K562 (cell line): ENCODE measurements at regions not wholly inside any gene's neighbourhood (a gene's known extent, or its start where the extent isn't known, plus 50 kb on each side); places are given as distances from the start of the nearest gene placed in this dataset.

Experiments
- ADNP ChIP-seq: fragments of 200-800 bp; sonication (Bioruptor generic); IDR thresholded peaks from 2 replicates; pipeline ENCODE4 v1.6.1; 2016; ENCODE audit warnings: missing genetic modification characterization, missing compliant biosample characterization
- CBFA2T2 ChIP-seq: fragments of 450-650 bp; conservative IDR thresholded peaks from 2 replicates; pipeline ENCODE4 v1.6.1; 2017; ENCODE audit warnings: mild to moderate bottlenecking
- ZNF384 ChIP-seq: IDR thresholded peaks from 2 replicates; pipeline ENCODE4 v1.6.1; 2012; ENCODE audit warnings: low read depth, low read length, improper control_type of control experiment
- TF ChIP-seq, protein P1 (sequence below): fragments of 200-600 bp; sonication (generic); IDR thresholded peaks from one replicate; pipeline ENCODE4 v1.6.1; 2012; ENCODE audit warnings: mild to moderate bottlenecking, low read depth, low read length, inconsistent platforms

GRCh38 chr5:4099386-4099785 lies 503.8 kb downstream of the IRX1 start (continued):
- TF ChIP-seq ZNF384, result no peak
- no peak for TF ChIP-seq ADNP
- no peak for TF ChIP-seq CBFA2T2
- TF ChIP-seq, protein P1, sequence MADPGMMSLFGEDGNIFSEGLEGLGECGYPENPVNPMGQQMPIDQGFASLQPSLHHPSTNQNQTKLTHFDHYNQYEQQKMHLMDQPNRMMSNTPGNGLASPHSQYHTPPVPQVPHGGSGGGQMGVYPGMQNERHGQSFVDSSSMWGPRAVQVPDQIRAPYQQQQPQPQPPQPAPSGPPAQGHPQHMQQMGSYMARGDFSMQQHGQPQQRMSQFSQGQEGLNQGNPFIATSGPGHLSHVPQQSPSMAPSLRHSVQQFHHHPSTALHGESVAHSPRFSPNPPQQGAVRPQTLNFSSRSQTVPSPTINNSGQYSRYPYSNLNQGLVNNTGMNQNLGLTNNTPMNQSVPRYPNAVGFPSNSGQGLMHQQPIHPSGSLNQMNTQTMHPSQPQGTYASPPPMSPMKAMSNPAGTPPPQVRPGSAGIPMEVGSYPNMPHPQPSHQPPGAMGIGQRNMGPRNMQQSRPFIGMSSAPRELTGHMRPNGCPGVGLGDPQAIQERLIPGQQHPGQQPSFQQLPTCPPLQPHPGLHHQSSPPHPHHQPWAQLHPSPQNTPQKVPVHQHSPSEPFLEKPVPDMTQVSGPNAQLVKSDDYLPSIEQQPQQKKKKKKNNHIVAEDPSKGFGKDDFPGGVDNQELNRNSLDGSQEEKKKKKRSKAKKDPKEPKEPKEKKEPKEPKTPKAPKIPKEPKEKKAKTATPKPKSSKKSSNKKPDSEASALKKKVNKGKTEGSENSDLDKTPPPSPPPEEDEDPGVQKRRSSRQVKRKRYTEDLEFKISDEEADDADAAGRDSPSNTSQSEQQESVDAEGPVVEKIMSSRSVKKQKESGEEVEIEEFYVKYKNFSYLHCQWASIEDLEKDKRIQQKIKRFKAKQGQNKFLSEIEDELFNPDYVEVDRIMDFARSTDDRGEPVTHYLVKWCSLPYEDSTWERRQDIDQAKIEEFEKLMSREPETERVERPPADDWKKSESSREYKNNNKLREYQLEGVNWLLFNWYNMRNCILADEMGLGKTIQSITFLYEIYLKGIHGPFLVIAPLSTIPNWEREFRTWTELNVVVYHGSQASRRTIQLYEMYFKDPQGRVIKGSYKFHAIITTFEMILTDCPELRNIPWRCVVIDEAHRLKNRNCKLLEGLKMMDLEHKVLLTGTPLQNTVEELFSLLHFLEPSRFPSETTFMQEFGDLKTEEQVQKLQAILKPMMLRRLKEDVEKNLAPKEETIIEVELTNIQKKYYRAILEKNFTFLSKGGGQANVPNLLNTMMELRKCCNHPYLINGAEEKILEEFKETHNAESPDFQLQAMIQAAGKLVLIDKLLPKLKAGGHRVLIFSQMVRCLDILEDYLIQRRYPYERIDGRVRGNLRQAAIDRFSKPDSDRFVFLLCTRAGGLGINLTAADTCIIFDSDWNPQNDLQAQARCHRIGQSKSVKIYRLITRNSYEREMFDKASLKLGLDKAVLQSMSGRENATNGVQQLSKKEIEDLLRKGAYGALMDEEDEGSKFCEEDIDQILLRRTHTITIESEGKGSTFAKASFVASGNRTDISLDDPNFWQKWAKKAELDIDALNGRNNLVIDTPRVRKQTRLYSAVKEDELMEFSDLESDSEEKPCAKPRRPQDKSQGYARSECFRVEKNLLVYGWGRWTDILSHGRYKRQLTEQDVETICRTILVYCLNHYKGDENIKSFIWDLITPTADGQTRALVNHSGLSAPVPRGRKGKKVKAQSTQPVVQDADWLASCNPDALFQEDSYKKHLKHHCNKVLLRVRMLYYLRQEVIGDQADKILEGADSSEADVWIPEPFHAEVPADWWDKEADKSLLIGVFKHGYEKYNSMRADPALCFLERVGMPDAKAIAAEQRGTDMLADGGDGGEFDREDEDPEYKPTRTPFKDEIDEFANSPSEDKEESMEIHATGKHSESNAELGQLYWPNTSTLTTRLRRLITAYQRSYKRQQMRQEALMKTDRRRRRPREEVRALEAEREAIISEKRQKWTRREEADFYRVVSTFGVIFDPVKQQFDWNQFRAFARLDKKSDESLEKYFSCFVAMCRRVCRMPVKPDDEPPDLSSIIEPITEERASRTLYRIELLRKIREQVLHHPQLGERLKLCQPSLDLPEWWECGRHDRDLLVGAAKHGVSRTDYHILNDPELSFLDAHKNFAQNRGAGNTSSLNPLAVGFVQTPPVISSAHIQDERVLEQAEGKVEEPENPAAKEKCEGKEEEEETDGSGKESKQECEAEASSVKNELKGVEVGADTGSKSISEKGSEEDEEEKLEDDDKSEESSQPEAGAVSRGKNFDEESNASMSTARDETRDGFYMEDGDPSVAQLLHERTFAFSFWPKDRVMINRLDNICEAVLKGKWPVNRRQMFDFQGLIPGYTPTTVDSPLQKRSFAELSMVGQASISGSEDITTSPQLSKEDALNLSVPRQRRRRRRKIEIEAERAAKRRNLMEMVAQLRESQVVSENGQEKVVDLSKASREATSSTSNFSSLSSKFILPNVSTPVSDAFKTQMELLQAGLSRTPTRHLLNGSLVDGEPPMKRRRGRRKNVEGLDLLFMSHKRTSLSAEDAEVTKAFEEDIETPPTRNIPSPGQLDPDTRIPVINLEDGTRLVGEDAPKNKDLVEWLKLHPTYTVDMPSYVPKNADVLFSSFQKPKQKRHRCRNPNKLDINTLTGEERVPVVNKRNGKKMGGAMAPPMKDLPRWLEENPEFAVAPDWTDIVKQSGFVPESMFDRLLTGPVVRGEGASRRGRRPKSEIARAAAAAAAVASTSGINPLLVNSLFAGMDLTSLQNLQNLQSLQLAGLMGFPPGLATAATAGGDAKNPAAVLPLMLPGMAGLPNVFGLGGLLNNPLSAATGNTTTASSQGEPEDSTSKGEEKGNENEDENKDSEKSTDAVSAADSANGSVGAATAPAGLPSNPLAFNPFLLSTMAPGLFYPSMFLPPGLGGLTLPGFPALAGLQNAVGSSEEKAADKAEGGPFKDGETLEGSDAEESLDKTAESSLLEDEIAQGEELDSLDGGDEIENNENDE, result no peak
